GM21723 (cell line): ENCODE measurements at regions not wholly inside any gene's neighbourhood (a gene's known extent, or its start where the extent isn't known, plus 50 kb on each side); places are given as distances from the start of the nearest gene placed in this dataset.
"Not testable (repeated sequence)": the region's sequence is repeated elsewhere in the genome, so short reads cannot be mapped to it uniquely, and the experiment has no call there.

Experiments
- ATAC-seq: cut with Tn5 transposase; IDR thresholded peaks from one replicate; pipeline ENCODE4 v1.9.1; 2021; ENCODE audit warnings: mild to moderate bottlenecking, moderate library complexity; ENCODE audit not compliant: unreplicated experiment

DNA sequence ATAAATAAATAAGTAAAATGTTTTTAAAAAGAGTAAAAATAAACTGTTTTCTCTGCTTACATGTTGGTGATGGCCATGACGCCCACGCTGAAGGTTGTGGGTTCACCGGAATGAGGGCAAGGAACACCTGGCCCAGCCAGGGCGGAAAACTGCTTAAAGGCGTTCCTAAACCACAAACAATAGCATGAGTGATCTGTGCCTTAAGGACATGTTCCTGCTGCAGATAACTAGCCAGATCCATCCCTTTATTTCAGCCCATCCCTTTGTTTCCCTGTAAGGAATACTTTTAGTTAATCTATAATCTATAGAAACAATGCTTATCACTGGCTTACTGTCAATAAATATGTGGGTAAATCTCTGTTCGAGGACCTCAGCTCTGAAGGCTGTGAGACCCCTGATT lies 63.3 kb upstream of the CEP78 start:
- not testable (repeated sequence) for ATAC-seq

GRCh38 chr9:78171651-78172050 lies 64.2 kb upstream of the CEP78 start:
- ATAC-seq = no peak

GRCh38 chr9:78169125-78169524 lies 66.8 kb upstream of the CEP78 start:
- ATAC-seq = no peak

GRCh38 chr9:78167356-78167755 lies 68.5 kb upstream of the CEP78 start:
- ATAC-seq = no peak

DNA sequence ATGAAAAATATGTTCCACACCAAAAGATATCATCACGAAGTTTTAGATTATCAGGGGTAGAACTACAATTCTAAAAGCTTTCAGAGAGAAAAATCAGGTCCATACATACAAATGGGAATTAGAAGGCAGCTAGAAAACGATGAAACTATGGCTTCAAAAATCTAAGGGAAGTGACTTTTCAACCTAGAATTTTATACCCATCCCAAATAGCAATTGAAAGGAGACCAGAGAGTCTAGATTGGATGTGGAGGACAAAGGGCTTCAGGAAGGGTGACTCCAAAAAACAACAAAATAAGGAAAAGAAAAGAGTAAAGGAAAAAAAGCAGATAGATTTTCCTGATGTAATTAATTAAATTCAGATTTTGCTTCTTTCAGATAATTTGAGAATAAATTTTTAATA lies 72.0 kb upstream of the CEP78 start:
- ATAC-seq = no peak

GRCh38 chr9:78158286-78158685 lies 77.6 kb upstream of the CEP78 start:
- ATAC-seq = no peak

GRCh38 chr9:78150983-78151356 lies 84.9 kb upstream of the CEP78 start:
- no peak for ATAC-seq

- no peak for ATAC-seq
Observed at GRCh38 chr9:78150312-78150982, 85.4 kb upstream of the CEP78 start.

GRCh38 chr9:78149702-78150291 lies 86.1 kb upstream of the CEP78 start:
- no peak for ATAC-seq

DNA sequence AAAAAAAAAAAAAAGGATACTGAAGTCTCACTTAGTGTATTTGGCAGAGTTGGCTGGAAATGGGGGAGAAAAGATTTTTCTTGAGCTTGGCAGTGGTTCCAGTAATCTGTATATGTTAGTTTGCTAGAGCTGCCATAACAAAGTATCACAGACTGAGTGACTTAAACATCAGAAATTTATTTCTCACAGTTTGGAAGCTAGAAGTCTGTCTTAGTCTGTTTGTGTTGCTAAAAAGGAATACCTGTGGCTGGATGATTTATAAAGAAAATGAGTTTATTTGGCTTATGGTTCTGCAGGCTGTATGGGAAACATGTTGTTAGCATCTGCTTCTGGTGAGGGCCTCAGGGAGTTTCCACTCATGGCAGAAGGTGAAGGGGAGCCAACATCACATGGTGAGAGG lies 89.6 kb upstream of the CEP78 start:
- no peak for ATAC-seq

DNA sequence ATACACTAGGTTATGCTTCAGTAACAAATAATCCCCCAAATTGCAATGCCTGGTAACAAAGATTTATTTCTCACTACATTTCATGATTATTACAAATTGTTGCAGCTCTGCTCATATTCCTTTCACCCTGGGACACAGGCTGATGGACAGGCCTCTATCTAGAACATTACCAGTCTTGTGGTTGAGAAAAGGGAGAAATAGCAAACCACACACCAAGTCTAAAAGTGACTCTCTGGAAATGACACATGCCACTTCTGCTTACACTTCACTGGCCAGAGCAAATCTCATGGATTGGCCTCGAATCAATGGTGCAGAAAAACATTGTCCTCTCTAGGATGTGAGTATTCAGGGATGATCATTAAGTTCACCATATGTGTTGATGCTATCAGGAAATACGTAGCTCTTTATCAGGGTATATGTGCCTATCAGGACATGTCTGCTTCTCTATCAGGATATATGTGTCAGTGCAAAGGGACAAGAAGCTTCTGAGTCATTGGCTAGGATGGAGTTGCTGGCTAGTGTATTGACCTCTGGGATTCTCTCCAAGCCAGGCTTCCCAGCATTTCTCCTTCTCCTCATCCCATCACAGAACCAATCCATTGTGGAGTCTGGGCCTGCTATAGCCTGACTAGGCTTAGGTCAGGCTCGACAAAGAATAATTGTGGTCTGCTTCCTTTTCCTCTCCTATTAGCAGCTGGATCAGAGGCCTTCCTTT lies 91.1 kb upstream of the CEP78 start:
- ATAC-seq = no peak

GRCh38 chr9:78144008-78144381 lies 91.9 kb upstream of the CEP78 start:
- ATAC-seq = no peak

- no peak for ATAC-seq
Observed at GRCh38 chr9:78143281-78144007, 92.4 kb upstream of the CEP78 start.

DNA sequence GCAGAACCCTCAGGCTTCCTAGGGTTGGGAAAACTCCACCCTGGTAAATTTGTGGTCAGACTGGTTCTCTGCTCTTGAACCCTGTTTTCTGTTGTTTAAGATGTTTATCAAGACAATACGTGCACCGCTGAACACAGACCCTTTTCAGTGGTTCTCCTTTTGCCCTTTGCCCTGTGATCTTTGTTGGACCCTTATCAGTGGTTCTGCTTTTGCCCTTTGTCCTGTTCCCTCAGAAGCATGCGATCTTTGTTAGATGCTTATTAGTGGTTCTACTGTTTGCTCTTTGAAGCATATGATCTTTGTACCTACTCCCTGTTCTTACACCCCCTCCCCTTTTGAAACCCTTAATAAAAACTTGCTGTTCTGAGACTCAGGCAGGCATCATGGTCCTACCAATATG lies 93.6 kb upstream of the CEP78 start:
- not testable (repeated sequence) for ATAC-seq

- no peak for ATAC-seq
Observed at GRCh38 chr9:78133751-78134150, 102.1 kb upstream of the CEP78 start.

- no peak for ATAC-seq
Observed at GRCh38 chr9:78132701-78133058, 101.1 kb upstream of the GNAQ start.

DNA sequence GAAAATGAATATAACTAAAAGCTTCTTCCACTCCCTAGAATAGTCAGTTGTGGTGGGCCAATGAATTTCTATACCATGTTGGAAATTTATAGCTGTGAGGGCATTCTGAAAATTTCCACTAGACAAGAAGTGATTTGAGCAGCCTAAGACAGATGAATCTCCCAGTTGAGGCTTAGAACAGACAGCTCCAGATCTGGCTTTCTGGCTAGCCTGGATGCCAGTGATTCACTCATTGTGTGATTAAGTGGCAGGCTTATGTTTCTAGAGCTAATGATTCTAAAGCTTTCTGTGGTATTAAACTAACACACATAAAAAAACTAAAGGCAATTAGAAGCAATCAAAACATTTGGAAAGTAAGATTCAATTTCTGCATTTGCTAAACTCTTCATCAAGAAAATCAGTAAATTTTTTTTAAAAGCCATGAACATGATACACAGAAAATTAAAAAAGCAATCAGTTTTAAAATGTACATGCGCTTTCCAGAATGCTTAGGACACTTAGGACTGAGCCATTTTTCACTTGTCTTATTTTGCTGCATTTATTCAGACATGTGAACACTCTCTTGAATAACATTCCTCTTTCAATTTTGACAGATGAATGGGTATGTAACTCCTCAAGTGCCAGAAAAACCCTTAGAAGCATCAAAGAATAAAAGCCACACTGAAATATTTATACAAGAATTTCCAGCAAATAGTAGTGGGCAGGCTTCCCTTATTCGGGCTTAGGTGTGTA lies 100.5 kb upstream of the GNAQ start:
- ATAC-seq = no peak

- ATAC-seq = no peak
Observed at GRCh38 chr9:78130853-78131252, 99.2 kb upstream of the GNAQ start.

- no peak for ATAC-seq
Observed at GRCh38 chr9:78130004-78130403, 98.4 kb upstream of the GNAQ start.

- no peak for ATAC-seq
Observed at GRCh38 chr9:78127279-78128225, 95.9 kb upstream of the GNAQ start.
